Prostate gland (tissue), 2 donors: ENCODE measurements at regions not wholly inside any gene's neighbourhood (a gene's known extent, or its start where the extent isn't known, plus 50 kb on each side); places are given as distances from the start of the nearest gene placed in this dataset.

Experiments
- CTCF ChIP-seq, 4 experiments: fragments of 200-600 bp in 2 of 4; fragments of 450-650 bp in 2 of 4; sonication (generic) in 2 of 4; IDR thresholded peaks; 1 replicate in 3 of 4; 2 replicates in 1 of 4; pipeline ENCODE4 v1.5.1; 2016 to 2019; ENCODE audit warnings: antibody characterized with exemption in 4 of 4, mild to moderate bottlenecking in 2 of 4, moderate library complexity in 2 of 4
- POLR2A ChIP-seq: fragments of 450-650 bp; IDR thresholded peaks from one replicate; pipeline ENCODE4 v1.6.1; 2016; ENCODE audit warnings: antibody characterized with exemption, mild to moderate bottlenecking

- TF ChIP-seq POLR2A (no peak), CTCF (IDR thresholded peaks at IDR 0.05) (no peak)
These were observed 193.7 kb downstream of the OTOL1 start for GRCh38 chr3:161690299-161690620.
